G401.6 (cell line): ENCODE measurements at regions not wholly inside any gene's neighbourhood (a gene's known extent, or its start where the extent isn't known, plus 50 kb on each side); places are given as distances from the start of the nearest gene placed in this dataset.

Experiments
- FAIRE-seq: peaks from 2 replicates; lab custom pipeline; 2012; peaks lifted over from hg19 to GRCh38; lab: Jason Lieb, UNC

- FAIRE-seq, result no peak
Observed at GRCh38 chr5:146940295-146940694, 61.7 kb upstream of the PPP2R2B start.

GRCh38 chr5:146944019-146944418, 65.5 kb upstream of the PPP2R2B start:
- FAIRE-seq, result no peak

GRCh38 chr5:146944764-146945616, 66.4 kb upstream of the PPP2R2B start:
- FAIRE-seq, result no peak

GRCh38 chr5:146945617-146946084, 67.1 kb upstream of the PPP2R2B start:
- FAIRE-seq, result no peak

GRCh38 chr5:146947181-146947941, 68.8 kb upstream of the PPP2R2B start:
- no peak for FAIRE-seq

GRCh38 chr5:146948666-146949065, 70.1 kb upstream of the PPP2R2B start:
- FAIRE-seq, result no peak

GRCh38 chr5:146952168-146952567, 73.6 kb upstream of the PPP2R2B start:
- FAIRE-seq, result no peak

- no peak for FAIRE-seq
Observed at GRCh38 chr5:146956217-146956616, 77.7 kb upstream of the PPP2R2B start.

GRCh38 chr5:146959360-146959759, 80.8 kb upstream of the PPP2R2B start:
- no peak for FAIRE-seq

- no peak for FAIRE-seq
Observed at GRCh38 chr5:146962801-146963355, 84.3 kb upstream of the PPP2R2B start.

- FAIRE-seq, result peak; percentile 63
Observed at GRCh38 chr5:146965761-146966659, 87.5 kb upstream of the PPP2R2B start.

GRCh38 chr5:146967646-146968045, 89.1 kb upstream of the PPP2R2B start:
- no peak for FAIRE-seq

- no peak for FAIRE-seq
Observed at GRCh38 chr5:146971401-146971800, 92.8 kb upstream of the PPP2R2B start.

- FAIRE-seq, result no peak
Observed at GRCh38 chr5:146986469-146986868, 107.9 kb upstream of the PPP2R2B start.

GRCh38 chr5:146993876-146994530, 115.4 kb upstream of the PPP2R2B start:
- FAIRE-seq, result no peak

- no peak for FAIRE-seq
Observed at GRCh38 chr5:146995878-146996277, 117.3 kb upstream of the PPP2R2B start.

- FAIRE-seq, result no peak
Observed at GRCh38 chr5:147015405-147015804, 136.8 kb upstream of the PPP2R2B start.

- FAIRE-seq, result no peak
Observed at GRCh38 chr5:147017191-147017590, 138.6 kb upstream of the PPP2R2B start.

GRCh38 chr5:147017621-147018020, 139.1 kb upstream of the PPP2R2B start:
- FAIRE-seq, result no peak

GRCh38 chr5:147018812-147019211, 140.3 kb upstream of the PPP2R2B start:
- no peak for FAIRE-seq

GRCh38 chr5:147036691-147037245, 158.2 kb upstream of the PPP2R2B start:
- FAIRE-seq, result no peak
